C4-2B (cell line): ENCODE measurements at regions not wholly inside any gene's neighbourhood (a gene's known extent, or its start where the extent isn't known, plus 50 kb on each side); places are given as distances from the start of the nearest gene placed in this dataset.

Source experiments
- CTCF ChIP-seq: fragments of 450-650 bp; conservative IDR thresholded peaks from 2 replicates; pipeline ENCODE4 v1.5.1; 2017; ENCODE audit warnings: mild to moderate bottlenecking
- ZFX ChIP-seq: fragments of 450-650 bp; IDR thresholded peaks from 2 replicates; pipeline ENCODE4 v1.6.1; 2017

GRCh38 chr17:13311306-13311705 lies 290.4 kb downstream of the HS3ST3A1 start:
- TF ChIP-seq CTCF = no peak
- no peak for TF ChIP-seq ZFX
